Ovary (tissue), 3 donors: ENCODE measurements at regions not wholly inside any gene's neighbourhood (a gene's known extent, or its start where the extent isn't known, plus 50 kb on each side); places are given as distances from the start of the nearest gene placed in this dataset.

Source experiments
- CTCF ChIP-seq, 3 donors: fragments of 450-650 bp in 2 of 3; fragments of 200-600 bp in 1 of 3; IDR thresholded peaks; one replicate each; pipeline versions ENCODE4 v1.5.1 to v1.8.0; 2016 to 2022; ENCODE audit warnings: antibody characterized with exemption in 3 of 3, mild to moderate bottlenecking in 1 of 3
- POLR2A ChIP-seq: fragments of 450-650 bp; IDR thresholded peaks from one replicate; pipeline ENCODE4 v1.6.1; 2017; ENCODE audit warnings: antibody characterized with exemption, mild to moderate bottlenecking, moderate library complexity
- donor health status: DM: no; HTN: no; CAD: no.

GRCh38 chr9:1612886-1613285 lies 402.3 kb upstream of the SMARCA2 start:
- TF ChIP-seq CTCF (IDR thresholded peaks at IDR 0.05), result no peak
- no peak for TF ChIP-seq POLR2A
